ENCODE measurements at regions not wholly inside any gene's neighbourhood (a gene's known extent, or its start where the extent isn't known, plus 50 kb on each side); places are given as distances from the start of the nearest gene placed in this dataset.

DNA sequence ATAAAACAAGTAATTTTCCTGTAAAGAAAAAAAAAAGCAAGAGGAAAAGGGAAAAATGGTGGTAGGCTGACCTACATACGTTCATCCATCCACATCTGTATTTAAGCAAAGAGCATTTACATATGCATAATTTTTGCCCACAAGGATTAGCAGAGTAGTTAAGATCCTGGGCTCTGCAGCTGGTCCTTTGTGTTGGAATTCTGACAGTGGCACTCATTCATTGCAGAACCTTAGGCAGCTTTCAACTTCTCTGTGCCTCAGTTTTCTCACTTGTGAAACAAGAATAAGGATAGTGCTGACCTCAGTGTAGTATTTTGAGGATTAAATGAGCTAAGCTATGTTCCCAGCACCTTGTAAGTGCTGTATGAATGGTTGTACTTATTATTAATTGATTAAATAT is 211.3 kb downstream of the ARL4C start:
- H3K4me3 ChIP-seq (replicated peaks; ENCODE audit: low read depth, low read length) = no peak overlapping the region
- TF ChIP-seq, protein P1, sequence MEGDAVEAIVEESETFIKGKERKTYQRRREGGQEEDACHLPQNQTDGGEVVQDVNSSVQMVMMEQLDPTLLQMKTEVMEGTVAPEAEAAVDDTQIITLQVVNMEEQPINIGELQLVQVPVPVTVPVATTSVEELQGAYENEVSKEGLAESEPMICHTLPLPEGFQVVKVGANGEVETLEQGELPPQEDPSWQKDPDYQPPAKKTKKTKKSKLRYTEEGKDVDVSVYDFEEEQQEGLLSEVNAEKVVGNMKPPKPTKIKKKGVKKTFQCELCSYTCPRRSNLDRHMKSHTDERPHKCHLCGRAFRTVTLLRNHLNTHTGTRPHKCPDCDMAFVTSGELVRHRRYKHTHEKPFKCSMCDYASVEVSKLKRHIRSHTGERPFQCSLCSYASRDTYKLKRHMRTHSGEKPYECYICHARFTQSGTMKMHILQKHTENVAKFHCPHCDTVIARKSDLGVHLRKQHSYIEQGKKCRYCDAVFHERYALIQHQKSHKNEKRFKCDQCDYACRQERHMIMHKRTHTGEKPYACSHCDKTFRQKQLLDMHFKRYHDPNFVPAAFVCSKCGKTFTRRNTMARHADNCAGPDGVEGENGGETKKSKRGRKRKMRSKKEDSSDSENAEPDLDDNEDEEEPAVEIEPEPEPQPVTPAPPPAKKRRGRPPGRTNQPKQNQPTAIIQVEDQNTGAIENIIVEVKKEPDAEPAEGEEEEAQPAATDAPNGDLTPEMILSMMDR (IDR thresholded peaks at IDR 0.05; ENCODE audit: low read depth, low read length, missing control alignments) = no peak
- no peak for DNase-seq (ENCODE audit: extremely low read depth, low read depth)

DNA sequence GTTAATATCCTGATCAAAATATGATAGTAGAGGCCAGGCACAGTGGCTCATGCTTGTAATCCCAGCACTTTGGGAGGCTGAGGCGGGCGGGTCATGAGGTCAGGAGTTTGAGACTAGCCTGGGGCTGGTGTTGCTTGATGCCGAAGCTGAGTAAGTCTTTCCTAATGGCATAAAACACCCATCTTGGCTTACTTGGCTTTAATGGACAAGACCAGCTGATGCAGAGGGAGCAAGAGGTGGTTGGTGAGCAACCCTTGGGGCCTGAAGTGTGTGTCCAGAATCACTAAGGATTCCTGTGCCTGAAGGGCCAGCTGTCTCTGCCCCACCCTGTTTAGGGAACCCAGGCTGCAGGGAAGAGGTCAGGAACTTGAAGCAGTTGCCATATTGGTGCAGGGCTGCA is 217.2 kb downstream of the ARL4C start:
- H3K4me3 ChIP-seq (replicated peaks; ENCODE audit: low read depth, low read length) = no peak overlapping the region
- no peak for DNase-seq (ENCODE audit: extremely low read depth, low read depth)
- TF ChIP-seq, protein P1 (IDR thresholded peaks at IDR 0.05; ENCODE audit: low read depth, low read length, missing control alignments) = no peak

DNA sequence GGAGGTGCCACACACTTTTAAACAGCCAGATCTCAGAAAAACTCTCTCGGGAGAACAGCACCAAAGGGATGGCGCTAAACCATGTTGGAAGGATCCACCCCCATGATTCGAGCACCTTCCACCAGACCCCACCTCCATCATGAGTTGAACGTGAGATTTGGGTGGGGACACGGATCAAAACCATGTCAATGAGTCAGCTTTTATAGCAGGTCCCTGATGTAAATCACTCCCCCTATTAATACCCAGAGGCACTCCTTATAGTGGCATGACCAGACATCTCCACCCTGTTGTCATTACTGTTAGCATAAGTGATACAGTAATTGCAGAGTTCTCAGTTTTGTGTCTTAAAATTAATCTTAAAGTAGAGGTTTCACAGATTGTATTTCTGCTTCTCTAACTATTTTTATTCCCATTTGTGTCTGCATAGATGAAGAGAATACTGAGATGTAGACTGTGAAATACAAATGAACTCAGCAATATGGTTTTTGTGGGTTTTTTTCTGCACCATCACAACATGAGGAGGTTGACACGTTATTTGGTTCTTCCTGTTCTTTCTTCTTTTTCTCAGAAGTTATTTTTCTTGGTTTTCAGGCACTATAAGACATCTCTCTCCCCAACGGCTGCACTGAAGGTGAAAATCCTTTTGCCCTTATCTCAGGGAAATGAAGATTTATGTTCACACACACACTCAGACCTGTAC is 218.2 kb downstream of the ARL4C start:
- TF ChIP-seq, protein P1 (IDR thresholded peaks at IDR 0.05; ENCODE audit: low read depth, low read length, missing control alignments) = no peak
- no peak for DNase-seq (ENCODE audit: extremely low read depth, low read depth)
- H3K4me3 ChIP-seq (replicated peaks; ENCODE audit: low read depth, low read length) = no peak overlapping the region

DNA sequence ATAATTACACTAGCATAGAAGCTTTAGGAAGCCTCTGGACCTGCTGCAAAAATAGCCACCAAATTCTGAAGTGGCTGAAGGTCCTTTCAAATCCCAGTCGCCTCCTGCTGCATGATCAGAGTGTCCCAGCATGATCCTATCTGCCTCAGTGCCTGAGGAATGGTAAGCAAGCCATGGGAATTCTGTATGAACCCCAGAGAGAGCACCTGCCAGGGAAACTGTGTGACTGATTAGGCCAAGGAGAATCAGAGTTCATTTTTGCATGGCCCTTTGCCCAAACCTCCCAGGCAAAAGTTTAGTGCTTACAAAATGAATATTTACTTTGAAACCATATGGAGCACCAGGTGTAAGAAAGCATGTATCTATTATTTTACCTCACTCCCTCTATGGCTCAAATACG is 221.4 kb downstream of the ARL4C start:
- no peak overlapping the region for H3K4me3 ChIP-seq (replicated peaks; ENCODE audit: low read depth, low read length)
- no peak for DNase-seq (ENCODE audit: extremely low read depth, low read depth)
- TF ChIP-seq, protein P1 (IDR thresholded peaks at IDR 0.05; ENCODE audit: low read depth, low read length, missing control alignments) = no peak

DNA sequence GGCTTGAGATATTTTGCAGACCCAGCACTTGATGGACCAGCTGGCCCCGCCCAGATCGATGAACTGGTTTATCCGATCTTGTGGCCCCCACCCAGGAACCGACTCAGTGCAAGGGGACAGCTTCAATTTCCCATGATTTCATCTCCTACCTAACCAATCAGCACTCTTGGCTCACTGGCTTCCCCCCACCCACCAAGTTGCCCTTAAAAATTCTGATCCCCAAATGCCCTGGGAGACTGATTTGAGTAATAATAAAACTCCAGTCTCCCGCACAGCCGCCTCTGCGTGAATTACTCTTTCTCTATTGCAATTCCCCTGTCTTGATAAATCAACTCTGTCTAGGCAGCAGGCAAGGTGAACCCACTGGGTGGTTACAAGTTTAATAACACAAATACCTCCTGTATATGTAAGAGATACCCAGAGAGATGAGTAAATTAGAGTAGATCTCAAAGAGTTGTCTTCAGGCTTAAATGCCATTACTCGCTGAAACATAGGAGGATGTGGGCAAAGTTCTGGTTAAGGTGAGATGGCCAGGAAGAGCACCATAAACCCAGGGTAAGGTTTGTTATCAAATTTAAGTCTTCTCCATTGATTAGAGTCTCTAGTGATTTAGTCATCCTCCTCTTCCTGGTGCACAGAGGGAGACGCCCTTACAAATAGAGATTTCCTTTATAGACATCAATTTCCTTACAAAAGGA is 222.8 kb downstream of the ARL4C start:
- no peak overlapping the region for H3K4me3 ChIP-seq (replicated peaks; ENCODE audit: low read depth, low read length)
- TF ChIP-seq, protein P1 (IDR thresholded peaks at IDR 0.05; ENCODE audit: low read depth, low read length, missing control alignments) = no peak
- no peak for DNase-seq (ENCODE audit: extremely low read depth, low read depth)

DNA sequence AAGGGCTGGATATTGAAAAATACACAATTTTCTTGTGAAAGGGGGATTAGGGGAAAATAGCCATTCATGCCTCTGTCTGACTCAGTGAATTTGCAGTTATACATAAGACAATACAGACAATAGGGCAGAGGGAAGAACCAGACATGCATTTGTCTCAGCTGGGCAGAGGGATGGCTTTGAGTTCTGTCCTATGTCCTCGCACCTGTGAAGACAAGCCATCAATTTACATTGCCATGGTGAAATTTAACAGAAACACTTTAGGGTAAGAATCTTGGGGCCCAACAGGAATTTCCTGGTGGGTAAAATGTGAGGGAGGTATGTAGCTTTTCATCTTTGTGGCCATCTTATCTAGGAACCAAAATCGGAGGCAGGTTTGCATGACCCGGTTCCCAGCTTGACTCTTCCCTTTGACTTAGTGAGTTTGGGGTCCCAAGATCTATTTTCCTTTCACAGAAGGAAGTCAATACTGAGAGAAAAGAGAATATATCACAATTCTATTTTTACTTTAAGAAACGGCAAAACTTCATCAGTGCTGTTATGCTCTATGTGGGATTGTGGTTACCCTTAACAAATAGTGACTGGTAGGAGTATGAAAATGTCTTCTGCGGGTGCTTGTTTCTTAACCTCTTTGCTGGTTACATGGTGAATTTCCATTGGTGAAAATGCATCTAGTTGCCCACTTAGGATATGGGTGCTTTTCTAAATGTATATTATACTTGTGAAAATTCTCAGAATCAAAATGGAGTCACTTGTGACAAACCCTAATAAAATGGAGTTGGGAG is 221.8 kb downstream of the SPP2 start:
- no peak for DNase-seq (ENCODE audit: extremely low read depth, low read depth)
- TF ChIP-seq, protein P1 (IDR thresholded peaks at IDR 0.05; ENCODE audit: low read depth, low read length, missing control alignments) = no peak
- H3K4me3 ChIP-seq (replicated peaks; ENCODE audit: low read depth, low read length) = no peak overlapping the region

Measured in HFF-Myc (cell line).